WI38 (cell line): ENCODE measurements at regions not wholly inside any gene's neighbourhood (a gene's known extent, or its start where the extent isn't known, plus 50 kb on each side); places are given as distances from the start of the nearest gene placed in this dataset.
A peak's percentile ranks its signal among the peaks of the same experiment; 100 is the strongest.
"Not testable (repeated sequence)": the region's sequence is repeated elsewhere in the genome, so short reads cannot be mapped to it uniquely, and the experiment has no call there.

ENCODE experiments used
- H3K4me3 ChIP-seq: 2 replicates; pipeline ENCODE4 v1.5.1; 2011; ENCODE audit warnings: low read depth, mild to moderate bottlenecking, control low read depth, low read length
- CTCF ChIP-seq: IDR thresholded peaks from 2 replicates; pipeline ENCODE4 v1.5.1; 2012; ENCODE audit warnings: low read depth, mild to moderate bottlenecking, control low read depth, low read length

GRCh38 chr2:176424746-176425145 lies 155.5 kb downstream of the MTX2 start:
- no peak for TF ChIP-seq CTCF
- H3K4me3 ChIP-seq = no peak overlapping the region

DNA sequence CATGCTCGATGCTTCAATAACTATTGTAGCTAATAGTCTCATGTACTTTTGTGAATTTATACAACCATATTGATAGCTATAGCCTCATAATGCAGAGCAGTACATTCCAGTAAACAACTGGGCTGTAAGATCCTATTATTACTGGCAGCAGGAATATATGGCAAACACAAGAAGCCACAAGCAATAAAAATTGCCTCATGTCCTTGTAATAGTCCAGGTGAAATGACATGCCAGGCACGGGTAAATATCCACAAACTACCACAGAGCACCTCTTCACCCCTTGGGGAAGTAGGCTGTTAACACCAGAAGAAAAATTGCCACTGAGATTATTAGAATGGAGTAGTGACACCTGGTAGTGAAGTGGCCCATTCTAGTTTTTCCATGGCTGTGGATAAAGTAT lies 158.3 kb downstream of the MTX2 start:
- TF ChIP-seq CTCF = no peak
- no peak overlapping the region for H3K4me3 ChIP-seq

DNA sequence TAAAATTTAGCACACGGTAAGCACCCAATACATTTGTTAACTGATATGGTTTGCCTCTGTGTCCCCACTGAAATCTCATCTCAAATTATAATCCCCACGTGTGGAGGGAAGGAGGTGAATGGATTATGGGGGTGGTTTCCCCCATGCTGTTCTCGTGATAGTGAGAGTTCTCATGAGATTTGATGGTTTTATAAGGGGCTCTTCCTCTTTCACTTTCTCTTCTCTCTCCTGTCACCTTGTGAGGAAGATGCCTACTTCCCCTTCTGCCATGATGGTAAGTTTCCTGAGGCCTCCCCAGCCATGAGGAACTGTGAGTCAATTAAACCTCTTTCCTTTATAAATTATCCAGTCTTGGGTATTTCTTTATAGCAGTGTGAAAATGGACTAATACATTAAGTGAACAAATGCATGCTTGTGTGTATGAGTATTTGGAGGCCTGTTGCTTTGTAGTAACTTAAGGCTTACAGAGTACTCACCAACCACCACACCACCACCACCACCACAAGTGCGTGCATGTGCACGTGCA lies 159.8 kb downstream of the MTX2 start:
- not testable (repeated sequence) for H3K4me3 ChIP-seq

GRCh38 chr2:176432434-176432833 lies 163.2 kb downstream of the MTX2 start:
- no peak overlapping the region for H3K4me3 ChIP-seq
- no peak for TF ChIP-seq CTCF

DNA sequence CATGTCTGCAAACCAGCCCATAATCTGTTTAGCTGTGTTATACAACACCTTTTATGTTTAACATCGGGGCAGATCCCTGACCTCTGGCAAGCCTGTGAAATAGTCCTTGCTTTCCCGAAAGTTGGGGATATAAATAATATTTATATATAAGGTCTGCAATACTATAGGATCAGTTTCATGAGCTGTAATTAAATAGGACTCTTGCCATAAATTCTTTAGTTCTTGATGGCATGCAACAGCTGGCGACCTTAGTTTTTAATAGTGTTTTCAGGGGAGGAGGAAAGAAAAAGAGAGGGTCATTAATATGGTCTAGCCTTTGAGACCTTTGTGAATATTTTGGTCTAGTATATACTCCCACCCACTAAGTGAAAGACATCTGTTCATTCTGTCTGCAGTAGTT lies 166.5 kb downstream of the MTX2 start:
- TF ChIP-seq CTCF = no peak
- no peak overlapping the region for H3K4me3 ChIP-seq

GRCh38 chr2:176443946-176444345 lies 174.7 kb downstream of the MTX2 start:
- no peak for TF ChIP-seq CTCF
- no peak overlapping the region for H3K4me3 ChIP-seq

- 0 out of 2 replicates have a peak, but pooled peaks have one; percentile 12 for TF ChIP-seq CTCF
- no peak overlapping the region for H3K4me3 ChIP-seq
These were observed 176.7 kb downstream of the MTX2 start for GRCh38 chr2:176445956-176446355.

DNA sequence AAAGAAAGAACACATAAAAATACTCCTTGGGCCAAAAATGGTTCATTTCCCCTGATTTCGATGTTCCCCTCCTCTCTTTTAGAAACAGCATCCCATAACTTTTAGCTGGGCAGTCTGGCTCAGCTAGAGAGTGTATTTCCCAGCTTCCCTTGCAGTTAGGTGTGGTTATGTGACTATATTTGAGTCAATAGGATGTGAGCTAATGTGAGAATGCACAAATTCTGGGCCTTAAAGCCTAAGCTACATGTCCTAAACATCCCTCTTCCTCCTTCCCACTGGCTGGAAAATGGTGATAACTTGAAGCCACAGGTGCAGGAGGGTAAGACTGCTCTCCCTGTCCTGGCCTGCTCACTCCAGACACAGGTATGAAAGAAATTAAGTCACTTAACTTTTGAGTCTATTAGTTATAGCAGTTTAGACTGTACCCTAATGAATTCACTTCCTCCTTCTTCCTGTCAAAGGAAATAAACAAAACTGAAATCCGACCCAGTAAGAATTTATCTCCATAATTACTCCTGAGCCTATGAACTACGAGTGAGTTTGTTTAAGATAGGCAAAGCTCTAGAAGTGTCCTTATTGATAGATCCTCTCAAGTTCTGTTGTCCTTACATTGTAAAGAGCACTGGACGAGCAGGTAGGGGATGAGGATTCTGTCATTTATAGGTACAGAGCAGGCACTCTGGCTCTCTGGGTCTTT lies 177.6 kb downstream of the MTX2 start:
- no peak for TF ChIP-seq CTCF
- H3K4me3 ChIP-seq = no peak overlapping the region
